ENCODE measurements at regions not wholly inside any gene's neighbourhood (a gene's known extent, or its start where the extent isn't known, plus 50 kb on each side); places are given as distances from the start of the nearest gene placed in this dataset.

DNA sequence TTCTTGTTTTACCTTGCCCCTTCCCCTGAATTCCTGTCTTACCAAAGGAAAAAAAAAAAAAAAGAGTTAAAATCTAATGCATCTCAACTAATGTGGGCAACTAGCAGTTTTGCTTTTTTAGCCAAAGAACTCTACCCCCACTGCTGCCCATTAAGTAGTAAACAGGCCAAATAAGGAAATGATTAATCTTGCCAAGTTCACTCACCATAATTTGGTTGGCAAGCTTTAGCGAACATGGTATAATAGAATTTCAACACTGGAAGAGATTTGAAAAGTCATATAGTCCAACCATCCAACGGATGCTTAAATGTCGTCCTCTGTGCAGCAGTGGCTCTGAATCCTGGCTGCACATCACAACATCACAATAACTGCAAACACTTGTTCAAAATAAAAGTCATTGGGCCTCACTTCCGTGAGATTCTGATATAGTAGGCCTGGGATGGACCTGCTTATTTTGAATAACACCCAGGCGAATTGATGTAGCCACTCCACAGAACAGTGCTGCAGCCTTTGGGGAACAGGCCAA is 142.0 kb upstream of the UBE2E1 start:
- DNase-seq (ENCODE audit: low spot score) (no peak), ATAC-seq (no peak)

DNA sequence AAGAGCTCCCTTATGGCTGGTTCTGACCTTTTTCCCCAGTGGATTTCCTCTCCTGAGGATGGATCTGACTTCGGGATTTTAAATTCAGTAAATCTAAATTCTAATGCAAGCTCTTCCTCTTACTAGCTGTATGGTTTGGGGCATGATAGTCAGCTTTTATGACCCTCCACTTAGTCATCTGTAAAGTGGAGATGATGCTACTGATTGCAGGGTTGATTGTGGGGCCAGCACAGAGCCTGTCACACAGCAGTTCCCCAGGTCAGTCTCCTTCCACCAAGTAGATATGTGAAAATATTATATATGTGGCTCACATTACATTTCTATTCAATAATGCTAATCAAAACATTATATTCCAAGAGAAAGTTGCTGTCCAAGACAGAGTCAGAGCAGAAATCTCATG is 141.3 kb upstream of the UBE2E1 start:
- DNase-seq (ENCODE audit: low spot score) = no peak
- ATAC-seq = no peak

DNA sequence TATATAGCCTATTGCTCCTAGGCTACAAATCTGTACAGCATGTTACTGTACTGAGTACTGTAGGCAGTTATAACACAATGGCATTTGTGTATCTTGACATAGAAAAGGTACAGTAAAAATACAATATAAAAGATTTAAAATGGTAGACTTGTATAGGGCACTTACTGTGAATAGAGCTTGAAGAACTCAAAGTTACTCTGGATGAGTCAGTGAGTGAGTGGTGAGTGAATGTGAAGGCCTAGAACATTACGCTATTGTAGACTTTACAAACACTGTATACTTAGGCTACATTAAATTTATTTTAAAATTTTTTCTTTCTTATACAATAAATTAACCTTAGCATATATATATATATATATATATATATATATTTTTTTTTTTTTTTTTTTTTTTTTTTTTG is 140.0 kb upstream of the UBE2E1 start:
- no peak for ATAC-seq
- DNase-seq (ENCODE audit: low spot score) = no peak

DNA sequence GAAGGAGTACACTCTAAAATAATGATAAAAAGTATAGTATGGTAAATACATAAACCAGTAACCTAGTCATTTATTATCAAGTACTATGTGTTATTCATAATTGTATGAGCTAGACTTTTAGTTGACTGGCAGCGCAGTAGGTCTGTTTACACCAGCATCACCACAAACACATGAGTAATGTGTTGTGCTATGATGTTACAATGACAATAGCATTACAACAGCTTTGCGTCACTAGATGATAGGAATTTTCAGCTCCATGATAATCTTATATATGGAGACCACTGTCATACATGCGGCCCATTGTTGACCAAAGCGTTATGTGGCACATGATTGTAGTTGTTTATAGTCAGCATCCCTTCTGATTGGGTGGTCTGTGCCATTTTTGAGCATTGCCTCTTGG is 138.9 kb upstream of the UBE2E1 start:
- no peak for ATAC-seq

DNA sequence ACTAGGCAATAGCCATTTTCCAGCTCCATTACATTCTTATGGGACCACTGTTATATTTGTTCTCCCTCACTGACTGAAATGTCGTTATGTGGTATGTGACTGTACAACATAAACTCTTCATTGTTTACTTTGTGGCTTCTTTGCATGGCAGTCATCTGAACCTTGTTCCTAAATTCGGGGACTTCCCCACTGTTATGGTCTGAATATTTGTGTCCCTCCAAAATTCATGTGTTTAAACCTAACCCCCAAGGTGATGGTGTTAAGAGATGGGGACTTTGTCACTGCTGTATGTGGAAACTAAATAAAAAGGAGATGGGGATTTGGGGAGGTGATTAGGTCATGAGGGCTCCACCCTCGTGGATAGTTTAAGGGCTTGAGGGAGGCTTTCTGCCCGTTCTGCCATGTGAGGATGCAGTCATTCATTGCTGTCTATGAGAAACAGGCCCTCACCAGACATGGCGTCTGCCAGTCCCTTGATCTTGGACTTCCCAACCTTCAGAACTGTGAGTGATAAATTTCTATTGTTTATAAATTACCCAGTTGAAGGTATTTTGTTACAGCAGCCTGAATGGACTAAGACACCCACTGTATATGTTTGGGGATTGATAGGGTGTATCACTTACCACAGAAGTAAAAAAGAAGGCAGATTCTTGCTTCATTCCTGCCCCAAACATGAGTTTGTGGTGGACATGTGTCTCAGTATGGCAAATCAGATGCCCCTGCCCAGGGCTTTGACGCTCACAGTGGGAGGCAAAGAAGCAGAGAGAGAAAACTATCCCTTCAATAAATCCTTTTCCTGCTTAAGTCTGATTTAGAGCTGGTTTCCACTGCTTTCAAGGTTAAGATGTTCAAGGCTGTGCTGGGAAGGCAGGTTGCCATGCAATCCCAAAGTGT is 138.0 kb upstream of the UBE2E1 start:
- DNase-seq (ENCODE audit: low spot score) (no peak), ATAC-seq (no peak)

More for the DNA sequence above, 138.9 kb upstream of the UBE2E1 start:
- DNase-seq (ENCODE audit: low spot score) = no peak

DNA sequence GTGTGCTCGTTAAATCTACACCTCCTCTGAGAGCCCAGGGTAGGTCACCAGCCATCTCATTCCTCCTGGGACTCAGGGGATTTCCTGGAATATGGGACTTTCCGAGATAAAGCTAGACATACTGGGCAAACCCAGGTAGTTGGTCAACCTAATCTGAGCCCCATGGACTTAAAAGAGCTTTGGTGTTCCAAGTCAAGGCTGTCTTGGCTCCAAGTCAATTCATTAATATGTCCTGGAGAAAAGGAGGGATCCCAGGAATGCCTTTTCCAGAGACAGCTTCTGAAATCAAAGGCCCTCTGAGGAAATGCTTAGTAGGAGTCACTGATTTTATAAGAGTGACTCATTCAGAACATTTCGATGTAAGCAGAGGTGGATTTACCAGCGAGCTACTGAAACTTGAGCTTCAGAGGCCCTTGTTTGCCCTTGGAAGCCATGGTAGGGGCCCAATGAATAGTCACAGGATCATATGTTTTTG is 137.3 kb upstream of the UBE2E1 start:
- no peak for ATAC-seq
- DNase-seq (ENCODE audit: low spot score) = no peak

DNA sequence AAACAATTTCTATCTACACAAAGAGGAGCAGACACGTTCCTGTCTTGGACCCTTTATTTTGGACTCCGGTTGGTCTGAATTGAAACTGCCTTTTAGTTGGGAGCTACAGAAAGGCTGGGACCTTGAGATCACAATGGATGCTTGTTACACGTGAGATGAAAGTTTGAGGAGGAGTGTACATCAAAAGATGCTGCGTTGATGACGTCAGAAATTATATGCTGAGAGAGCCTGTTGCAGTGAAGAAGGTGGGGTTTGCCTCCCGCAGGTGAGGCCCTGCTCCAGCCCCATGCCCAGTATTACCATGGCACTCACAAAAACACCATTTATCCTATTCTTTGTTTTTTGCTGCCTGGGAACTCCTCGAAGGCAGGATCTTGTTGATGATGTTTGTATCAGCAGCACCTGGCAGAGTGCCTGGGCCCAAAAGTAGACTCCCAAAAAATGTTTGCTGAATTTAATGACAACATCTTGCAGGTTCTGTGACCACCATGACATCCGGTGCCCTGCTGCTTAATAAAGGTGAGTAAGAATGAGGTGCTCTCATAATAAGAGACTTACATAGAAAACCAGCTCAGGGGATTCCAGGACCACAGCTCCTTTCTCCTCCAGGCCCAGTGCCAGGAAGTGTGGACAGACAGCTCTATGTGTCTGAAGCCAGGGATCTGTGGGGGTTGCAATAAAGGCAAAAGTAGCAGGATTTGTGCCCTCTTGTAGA is 136.1 kb upstream of the UBE2E1 start:
- DNase-seq (ENCODE audit: low spot score) (no peak), ATAC-seq (no peak)

DNA sequence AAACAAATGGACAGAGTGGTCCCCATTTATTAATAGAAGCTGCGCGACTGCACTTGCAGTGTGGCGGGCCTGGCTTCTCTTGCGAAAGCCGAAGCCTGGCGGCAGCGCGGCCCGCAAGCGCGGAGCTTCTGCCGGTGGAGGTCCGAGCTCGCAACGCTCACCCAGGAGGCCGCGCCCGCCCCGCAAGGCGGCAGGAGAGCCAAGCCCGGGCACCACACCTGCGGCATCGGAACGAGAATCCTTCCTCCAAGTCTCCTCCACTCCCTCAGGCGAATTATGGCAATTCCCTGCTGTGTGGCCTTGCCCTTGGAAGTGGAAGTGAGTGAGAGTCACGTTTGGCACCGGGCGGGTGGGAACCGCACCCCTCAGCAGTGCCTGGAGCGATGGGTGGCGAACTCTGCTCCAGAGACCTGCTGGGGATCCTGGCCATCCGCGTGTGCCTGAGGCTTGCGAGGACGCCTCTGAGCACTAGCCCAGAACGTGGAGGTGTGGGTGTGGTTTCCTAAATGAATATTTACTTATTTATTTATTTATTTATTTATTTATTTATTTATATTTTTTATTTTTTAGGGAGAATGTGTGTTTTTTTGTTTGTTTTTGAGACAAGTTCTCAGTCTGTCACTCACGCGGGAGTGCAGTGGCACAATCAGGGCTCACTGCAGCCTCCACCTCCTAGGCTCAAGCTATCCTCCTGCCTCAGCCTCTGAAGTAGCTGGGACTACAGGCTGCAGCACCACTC is 133.7 kb upstream of the UBE2E1 start:
- DNase-seq (ENCODE audit: low spot score) (no peak), ATAC-seq (peak; percentile 64)

DNA sequence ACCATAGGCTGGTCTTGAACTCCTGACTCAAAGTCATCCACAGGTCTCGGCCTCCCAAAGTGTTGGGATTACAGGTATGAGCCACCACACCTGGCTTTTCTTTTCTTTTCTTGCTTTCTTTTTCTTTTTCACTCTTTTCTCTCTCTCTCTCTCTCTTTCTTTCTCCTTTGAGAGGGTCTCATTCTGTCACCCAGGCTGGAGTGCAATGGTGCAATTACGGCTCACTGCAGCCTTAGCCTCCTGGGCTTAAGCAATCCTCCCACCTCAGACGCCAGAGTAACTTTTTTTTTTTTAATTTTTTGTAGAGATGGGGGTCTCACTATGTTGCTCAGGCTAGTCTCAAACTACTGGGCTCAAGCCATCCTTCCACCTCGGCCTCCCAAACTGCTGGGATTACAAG is 133.1 kb upstream of the UBE2E1 start:
- DNase-seq (ENCODE audit: low spot score) (no peak), ATAC-seq (no peak)

DNA sequence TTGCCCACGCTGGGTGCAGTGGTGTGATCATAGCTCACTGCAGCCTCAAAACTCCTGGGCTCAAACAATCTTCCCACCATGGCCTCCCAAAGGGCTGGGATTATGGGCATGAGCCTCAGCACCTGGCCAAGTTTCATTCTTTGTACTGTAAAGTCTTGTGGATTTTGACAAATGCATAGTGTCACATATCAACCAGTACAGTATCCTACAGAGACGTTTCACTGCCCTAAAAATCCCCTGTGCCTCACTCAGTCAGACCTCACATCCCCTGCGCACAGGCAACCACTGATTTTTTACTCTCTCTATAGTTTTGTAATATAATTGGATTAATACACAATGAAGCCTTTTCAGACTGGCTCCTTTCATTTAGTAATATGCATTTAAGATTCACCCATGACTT is 130.7 kb upstream of the UBE2E1 start:
- ATAC-seq (no peak), DNase-seq (ENCODE audit: low spot score) (no peak)

DNA sequence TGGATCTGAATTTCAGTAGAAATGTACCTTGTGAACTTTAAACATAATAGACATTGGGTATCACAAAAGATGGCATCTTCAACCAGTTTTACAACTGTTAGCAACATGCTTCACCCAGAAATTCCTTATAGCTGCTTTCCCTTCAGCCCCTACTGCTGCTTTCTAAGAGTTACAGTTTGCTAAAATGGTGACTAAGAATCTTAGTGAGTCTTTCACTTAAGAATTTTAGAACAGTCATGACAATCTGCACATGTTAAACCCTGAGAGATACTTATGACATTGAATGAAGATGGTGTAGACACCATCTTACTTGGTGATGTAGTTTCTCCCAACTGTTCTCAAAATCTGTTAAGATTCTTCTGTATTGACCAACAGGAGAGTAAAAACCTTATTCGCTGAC is 129.7 kb upstream of the UBE2E1 start:
- DNase-seq (ENCODE audit: low spot score) = no peak
- no peak for ATAC-seq

DNA sequence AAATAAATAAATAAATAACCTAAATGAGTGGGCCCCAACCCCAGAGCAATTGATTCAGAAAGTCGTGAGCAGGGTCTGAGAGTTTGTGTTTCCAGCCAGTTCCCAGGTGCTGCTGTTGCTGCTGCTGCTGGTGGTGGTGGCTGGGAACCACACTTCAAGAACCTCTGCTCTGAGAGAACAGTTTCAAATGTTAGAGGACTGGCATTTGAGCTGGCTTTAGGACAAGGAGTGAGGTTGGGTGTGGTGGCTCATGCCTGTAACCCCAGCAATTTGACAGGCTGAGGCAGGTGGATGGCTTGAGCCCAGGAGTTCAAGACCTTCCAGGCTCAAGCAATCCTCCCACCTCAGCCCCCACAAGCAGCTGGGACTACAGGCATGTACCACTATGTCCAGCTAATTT is 123.1 kb upstream of the UBE2E1 start:
- DNase-seq (ENCODE audit: low spot score) = no peak
- ATAC-seq = no peak

DNA sequence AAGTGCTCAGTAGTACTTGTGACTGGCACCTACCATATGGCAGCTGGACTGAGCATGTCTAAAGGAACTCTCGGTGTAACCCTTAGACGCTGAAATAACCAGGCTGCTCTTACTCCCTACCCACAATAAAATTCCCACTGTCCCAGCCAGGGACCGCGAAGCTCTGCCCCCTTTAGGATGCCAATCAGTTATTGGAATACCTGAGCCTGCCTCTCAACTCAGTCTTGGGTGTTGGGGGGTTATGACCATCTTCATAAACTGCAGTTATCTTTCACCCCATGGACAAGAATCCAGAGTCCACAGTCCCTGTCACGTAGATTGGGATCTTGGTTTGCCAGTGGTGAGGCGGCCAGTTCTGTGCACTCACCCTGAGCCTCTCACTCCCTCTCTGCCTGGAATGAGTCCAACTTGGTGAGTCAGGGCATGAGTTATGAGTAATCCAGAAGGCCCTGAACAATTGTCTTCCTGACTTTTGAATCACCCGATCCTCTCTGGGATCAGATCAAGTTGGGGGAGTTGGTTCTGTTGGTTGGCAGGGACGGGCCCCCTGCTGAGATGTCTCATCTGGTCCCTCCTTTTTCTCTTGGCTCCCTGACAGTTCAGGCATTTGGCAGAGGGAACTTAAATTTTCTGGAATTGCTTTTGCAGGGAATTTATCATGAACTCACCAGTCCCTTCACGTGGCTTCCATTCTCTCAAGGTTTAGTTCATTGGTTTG is 120.1 kb upstream of the UBE2E1 start:
- ATAC-seq = peak; percentile 39
- DNase-seq (ENCODE audit: low spot score) = no peak

DNA sequence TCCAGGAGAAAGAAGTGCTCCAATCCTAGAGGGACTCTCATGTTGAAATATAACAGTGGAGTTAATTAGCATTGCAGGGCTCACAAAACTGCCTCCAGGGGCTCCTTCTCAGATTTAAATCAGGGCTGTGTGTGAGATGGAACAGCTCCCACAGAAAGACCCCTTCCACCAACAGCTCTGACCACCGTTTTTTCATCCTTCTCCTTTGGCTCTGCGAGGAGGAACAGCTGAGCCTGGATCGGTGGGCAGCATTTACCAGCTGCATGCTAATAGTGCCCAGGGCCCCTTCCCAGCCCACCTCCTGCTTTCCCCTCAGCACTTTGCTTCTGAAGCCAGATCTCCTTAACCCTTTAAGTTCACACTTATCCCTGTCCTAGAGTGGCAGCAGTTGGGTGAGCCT is 119.2 kb upstream of the UBE2E1 start:
- ATAC-seq (no peak), DNase-seq (ENCODE audit: low spot score) (no peak)

DNA sequence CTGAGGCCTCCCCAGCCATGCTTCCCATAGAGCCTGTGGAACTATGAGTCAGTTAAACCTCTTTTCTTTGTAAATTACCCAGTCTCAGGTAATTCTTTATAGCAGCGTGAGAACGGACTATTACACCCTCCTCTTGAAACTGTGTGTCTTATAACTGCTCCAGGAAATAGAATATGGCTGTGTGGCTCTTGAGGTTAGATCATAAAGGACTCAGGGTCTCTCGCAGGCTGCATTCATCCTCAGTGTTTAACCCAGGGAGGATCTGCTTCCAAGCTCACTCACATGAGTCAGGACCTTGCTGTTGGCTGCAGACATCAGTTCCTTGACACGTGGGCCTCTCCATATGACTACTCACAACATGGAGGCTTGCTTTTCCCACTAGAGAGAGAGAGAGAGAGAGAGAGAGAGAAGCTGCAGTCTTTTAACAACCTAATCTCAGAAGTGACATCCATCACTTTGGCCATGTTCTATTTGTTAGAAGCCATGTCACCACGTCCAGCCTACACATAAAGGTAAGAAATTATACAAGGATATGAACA is 114.3 kb upstream of the UBE2E1 start:
- DNase-seq (ENCODE audit: low spot score) (no peak), ATAC-seq (no peak)

DNA sequence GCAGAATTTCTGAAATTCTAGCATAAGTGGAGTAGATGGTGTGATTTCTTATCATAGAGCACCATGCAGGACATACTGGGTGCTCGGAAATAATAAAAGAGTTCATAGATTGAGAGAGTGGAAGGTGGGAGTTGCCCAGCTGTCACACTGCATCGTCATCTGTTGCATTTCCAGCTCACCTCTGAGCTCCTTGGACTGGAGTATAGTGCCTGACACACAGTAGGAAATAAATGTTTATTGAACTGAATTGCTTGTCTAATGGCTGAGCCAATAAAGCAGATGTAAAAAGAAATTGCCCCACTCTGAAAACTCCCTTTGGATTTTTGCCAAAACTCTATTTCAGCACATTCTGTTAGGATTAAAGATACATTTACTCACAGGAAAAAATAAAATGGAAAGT is 108.9 kb upstream of the UBE2E1 start:
- DNase-seq (ENCODE audit: low spot score) (no peak), ATAC-seq (no peak)

DNA sequence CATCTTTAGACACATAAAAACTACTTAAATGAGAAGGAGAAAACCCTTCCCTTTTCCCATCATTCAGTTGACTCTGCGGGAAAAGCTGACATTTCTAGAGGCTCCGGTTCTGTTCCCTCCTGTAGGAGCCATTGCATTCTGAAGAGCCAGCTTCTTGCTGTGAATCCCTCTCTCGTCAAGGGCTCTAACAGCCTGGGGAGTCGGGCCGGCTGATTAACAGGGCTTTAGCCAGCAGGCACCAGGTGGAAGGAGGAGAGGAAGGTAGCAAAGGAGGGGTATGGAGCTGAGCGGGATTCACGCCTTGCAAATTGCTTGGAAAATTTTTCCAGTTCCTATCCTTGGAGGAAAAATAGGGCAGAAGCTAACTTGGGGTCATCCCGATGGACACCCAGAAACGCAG is 108.3 kb upstream of the UBE2E1 start:
- ATAC-seq = no peak
- DNase-seq (ENCODE audit: low spot score) = no peak

DNA sequence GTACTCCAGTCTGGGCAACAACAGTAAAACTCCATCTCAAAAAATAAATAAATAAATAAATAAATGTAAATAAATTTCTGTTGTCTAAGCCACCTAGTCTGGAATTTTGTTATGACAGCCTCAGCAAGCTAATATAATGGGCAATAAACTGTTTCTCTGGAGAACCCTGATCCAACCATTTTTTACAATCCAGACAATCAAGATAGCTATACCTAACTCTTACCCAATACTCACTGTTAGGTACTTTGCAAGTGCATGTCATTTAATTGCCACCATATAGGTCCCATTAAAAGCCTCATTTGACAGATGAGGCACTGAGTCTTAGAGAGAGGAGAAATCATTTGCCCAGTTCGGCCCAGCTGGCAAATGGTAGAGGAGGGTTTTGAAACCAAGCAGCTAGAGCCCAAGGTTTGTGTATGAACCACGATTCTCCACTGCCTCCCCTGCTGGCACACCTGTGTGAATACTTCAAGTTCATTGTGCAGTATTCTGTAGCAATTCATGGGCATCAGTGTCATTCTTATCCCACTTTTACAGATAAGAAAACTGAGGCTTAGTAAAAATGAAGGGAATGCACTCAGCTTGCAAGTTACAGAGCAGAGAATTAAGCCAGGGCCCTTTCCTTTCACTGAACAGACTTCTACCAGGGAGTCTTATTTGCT is 107.0 kb upstream of the UBE2E1 start:
- DNase-seq (ENCODE audit: low spot score) (no peak), ATAC-seq (no peak)

DNA sequence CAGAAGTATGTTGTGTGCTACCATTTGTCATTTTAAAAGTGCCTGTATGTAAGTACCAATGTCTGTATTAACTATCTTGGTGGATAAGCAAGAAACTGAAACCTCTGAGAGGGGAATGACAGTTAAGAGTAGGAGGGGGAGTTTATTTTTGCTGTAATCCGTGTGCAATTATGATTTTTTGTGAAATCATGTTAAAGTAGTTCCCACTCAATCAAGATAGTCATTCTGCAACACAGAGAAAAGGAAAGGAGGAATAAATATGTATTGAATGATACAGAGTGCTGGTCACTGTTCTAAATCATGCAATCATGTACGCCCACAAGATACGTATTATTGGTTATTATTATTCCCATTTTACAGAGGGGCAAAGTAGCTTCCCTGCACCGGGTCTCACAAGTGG is 105.1 kb upstream of the UBE2E1 start:
- ATAC-seq (no peak), DNase-seq (ENCODE audit: low spot score) (no peak)
